Activated B cell treated with CpG ODN at 0.5 μM for 24 hours (primary cell): ENCODE measurements at regions not wholly inside any gene's neighbourhood (a gene's known extent, or its start where the extent isn't known, plus 50 kb on each side); places are given as distances from the start of the nearest gene placed in this dataset.

ENCODE experiments used
- ATAC-seq: fragments of 200-7000 bp; cut with Tn5 transposase; one replicate; pipeline ENCODE4 v1.10.0; 2021; ENCODE audit warnings: low read depth, mild to moderate bottlenecking, moderate library complexity
- CTCF ChIA-PET: fragments of 350-600 bp; sonication (Branson Sonifier 250); formaldehyde crosslinking; loops from one replicate; lab custom pipeline; 2021; ENCODE audit warnings: antibody characterized with exemption; lab: Charles Lee
- POLR2A ChIA-PET: fragments of 350-600 bp; sonication (Branson Sonifier 250); formaldehyde crosslinking; loops from one replicate; lab custom pipeline; 2021; ENCODE audit warnings: antibody characterized with exemption; lab: Charles Lee
- DNase-seq: peaks from one replicate; pipeline ENCODE4 v3.0.0; 2022
- H3K27ac Mint-ChIP-seq: one replicate; pipeline ENCODE4 v1.8.0; 2020; ENCODE audit warnings: mixed read lengths
- H3K27me3 Mint-ChIP-seq: one replicate; pipeline ENCODE4 v1.8.0; 2021; ENCODE audit warnings: mixed read lengths
- H3K36me3 Mint-ChIP-seq: one replicate; pipeline ENCODE4 v1.8.0; 2021; ENCODE audit warnings: low read depth, mixed read lengths
- H3K4me1 Mint-ChIP-seq: one replicate; pipeline ENCODE4 v1.8.0; 2021; ENCODE audit warnings: mixed read lengths
- H3K4me3 Mint-ChIP-seq: one replicate; pipeline ENCODE4 v1.8.0; 2020; ENCODE audit warnings: mild to moderate bottlenecking, mixed read lengths
- H3K9me3 Mint-ChIP-seq: one replicate; pipeline ENCODE4 v1.8.0; 2020; ENCODE audit warnings: mixed read lengths
- intact Hi-C: fragments of 100-400 bp; cut with micrococcal nuclease; formaldehyde crosslinking; loops from one replicate; pipeline ENCODE4 v1.15.1; 2024
- TF ChIP-seq, protein P1 (sequence below): fragments of 200-600 bp; IDR thresholded peaks from one replicate; pipeline ENCODE4 v1.8.0; 2022; ENCODE audit warnings: antibody characterized with exemption, mild to moderate bottlenecking

DNA sequence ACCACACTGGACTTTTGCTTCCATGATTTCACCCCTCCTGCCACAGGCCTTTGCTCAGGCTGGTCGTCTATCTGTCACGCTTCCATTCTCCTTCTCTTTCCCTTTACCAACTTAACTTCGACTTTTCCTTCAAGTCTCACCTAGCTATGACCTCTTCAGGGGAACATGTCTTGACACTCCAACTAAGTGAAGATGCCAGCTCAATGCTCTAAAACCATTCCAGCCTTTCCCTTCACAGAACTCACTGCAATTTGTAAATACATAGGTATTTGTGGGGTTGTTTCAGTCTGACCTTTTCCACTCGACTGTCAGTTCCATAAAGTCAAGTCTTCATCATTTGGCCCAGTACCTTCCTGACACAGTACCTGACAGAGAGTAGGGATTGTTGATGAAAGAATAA is 358.6 kb upstream of the CAMK1G start:
- no peaks in the 10 kb centered on the region for H3K4me1 Mint-ChIP-seq
- no peak overlapping the region for H3K27ac Mint-ChIP-seq
- TF ChIP-seq, protein P1, sequence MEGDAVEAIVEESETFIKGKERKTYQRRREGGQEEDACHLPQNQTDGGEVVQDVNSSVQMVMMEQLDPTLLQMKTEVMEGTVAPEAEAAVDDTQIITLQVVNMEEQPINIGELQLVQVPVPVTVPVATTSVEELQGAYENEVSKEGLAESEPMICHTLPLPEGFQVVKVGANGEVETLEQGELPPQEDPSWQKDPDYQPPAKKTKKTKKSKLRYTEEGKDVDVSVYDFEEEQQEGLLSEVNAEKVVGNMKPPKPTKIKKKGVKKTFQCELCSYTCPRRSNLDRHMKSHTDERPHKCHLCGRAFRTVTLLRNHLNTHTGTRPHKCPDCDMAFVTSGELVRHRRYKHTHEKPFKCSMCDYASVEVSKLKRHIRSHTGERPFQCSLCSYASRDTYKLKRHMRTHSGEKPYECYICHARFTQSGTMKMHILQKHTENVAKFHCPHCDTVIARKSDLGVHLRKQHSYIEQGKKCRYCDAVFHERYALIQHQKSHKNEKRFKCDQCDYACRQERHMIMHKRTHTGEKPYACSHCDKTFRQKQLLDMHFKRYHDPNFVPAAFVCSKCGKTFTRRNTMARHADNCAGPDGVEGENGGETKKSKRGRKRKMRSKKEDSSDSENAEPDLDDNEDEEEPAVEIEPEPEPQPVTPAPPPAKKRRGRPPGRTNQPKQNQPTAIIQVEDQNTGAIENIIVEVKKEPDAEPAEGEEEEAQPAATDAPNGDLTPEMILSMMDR = no peak
- ChIA-PET CTCF (no interaction called here), POLR2A (no interaction called here)
- no peak for DNase-seq
- H3K27me3 Mint-ChIP-seq = peaks cover 2% of the 10 kb centered on the region
- no peaks in the 10 kb centered on the region for H3K9me3 Mint-ChIP-seq
- intact Hi-C loops = no loop called here
- no peak overlapping the region for H3K4me3 Mint-ChIP-seq
- no peaks in the 10 kb centered on the region for H3K36me3 Mint-ChIP-seq
- no peak for ATAC-seq

DNA sequence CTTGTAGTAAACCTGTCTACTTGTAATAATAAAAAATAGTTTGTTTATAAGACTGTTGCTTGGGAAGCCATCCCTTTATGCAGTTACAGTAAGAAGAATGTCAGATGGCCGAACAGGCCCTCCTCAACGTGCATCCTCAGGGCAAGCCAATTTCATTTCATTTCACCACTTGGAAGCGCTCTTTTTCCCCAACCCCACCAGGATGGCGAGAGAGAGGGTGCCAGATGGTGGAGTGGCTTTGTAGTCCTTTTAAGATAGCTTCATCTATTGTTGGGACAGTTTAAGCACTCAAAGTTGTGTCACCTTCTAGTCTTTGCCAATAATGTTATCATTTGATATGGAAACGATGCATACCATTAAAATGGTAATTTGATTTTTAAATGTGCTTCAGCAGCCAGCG is 356.3 kb upstream of the CAMK1G start:
- H3K27me3 Mint-ChIP-seq = peaks cover 2% of the 10 kb centered on the region
- TF ChIP-seq, protein P1 = no peak
- ATAC-seq = no peak

DNA sequence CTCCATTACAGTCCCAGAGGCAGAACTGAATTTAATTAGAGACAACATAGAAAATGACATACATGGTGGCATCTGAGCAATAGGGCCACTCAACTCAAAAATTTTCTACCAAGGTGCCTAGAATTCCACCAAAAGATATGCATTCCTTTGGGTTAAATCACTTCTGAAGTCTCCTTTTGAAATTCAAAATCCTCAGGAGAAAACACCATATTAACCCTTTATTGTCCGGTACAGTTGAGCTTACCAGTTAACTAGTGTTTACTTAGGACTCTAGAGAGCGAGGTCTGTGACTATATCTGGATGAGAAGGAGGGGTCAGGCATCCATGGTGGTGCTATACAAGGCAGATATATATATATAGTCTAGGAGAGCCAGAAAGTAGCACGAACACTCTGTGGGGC is 355.6 kb upstream of the CAMK1G start:
- Mint-ChIP-seq H3K4me1 (no peaks in the 10 kb centered on the region), H3K4me3 (no peak overlapping the region), H3K27ac (no peak overlapping the region), H3K27me3 (peaks cover 2% of the 10 kb centered on the region), H3K36me3 (no peaks in the 10 kb centered on the region), H3K9me3 (peaks cover 7% of the 10 kb centered on the region)
- ATAC-seq (no peak), DNase-seq (no peak)
- TF ChIP-seq, protein P1 = no peak
- CTCF ChIA-PET = no interaction called here
- intact Hi-C loops = no loop called here
- POLR2A ChIA-PET = no interaction called here

More for the DNA sequence above, 356.3 kb upstream of the CAMK1G start:
- ChIA-PET POLR2A (no interaction called here), CTCF (no interaction called here)
- no peaks in the 10 kb centered on the region for H3K36me3 Mint-ChIP-seq
- intact Hi-C loops = no loop called here
- DNase-seq = no peak
- peaks cover 5% of the 10 kb centered on the region for H3K9me3 Mint-ChIP-seq
- no peak overlapping the region for H3K27ac Mint-ChIP-seq
- no peaks in the 10 kb centered on the region for H3K4me1 Mint-ChIP-seq
- no peak overlapping the region for H3K4me3 Mint-ChIP-seq

DNA sequence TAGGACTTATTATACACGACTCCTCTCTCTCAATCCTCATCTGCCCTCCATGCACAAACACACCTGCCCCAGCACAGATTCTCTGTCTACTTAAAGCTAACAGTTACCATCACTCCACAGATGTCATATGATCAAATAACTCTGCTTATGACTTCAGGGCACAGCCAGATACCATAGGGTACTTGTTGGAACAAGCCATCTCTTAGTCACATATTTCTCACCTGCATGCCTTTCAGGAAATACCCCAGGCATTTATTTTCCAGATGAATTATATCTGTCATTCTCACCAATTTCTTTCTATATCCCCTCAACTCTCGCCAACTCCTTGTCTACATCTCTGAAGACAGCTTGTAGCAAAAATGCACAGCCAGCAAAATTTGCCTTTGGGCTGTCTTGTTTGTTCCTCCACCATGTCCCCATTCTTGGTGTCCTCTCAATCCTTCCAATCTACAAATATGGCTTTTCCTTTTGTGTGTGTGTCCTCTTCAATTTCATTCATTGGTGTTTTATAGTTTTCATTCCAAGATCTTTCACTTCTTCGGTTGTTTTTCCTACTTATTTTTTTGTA is 353.9 kb upstream of the CAMK1G start:
- CTCF ChIA-PET = no interaction called here
- POLR2A ChIA-PET = no interaction called here
- peaks cover 2% of the 10 kb centered on the region for H3K27me3 Mint-ChIP-seq

DNA sequence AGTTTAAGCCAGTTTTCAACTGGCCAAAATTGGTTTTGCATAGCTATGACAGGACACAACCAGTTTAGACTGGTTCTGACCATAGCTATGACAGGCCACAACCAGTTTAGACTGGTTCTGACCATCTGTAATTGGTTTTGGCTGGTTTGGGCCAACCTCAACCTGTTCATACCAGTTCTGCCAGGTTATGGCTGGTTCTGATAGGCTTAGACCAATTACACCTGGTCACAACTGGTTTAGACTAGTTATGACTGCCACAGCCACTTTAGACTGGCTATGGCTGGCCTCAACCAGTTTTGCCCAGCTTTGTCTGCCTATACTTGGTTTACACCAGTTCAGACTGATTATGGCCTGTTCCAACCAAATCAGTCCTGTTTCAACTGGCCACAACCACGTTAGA is 353.2 kb upstream of the CAMK1G start:
- TF ChIP-seq, protein P1 = no peak

More for the DNA sequence above, 353.9 kb upstream of the CAMK1G start:
- DNase-seq (no peak), ATAC-seq (no peak)
- Mint-ChIP-seq H3K9me3 (peaks cover 7% of the 10 kb centered on the region), H3K27ac (no peak overlapping the region), H3K4me1 (no peaks in the 10 kb centered on the region), H3K4me3 (no peak overlapping the region), H3K36me3 (no peaks in the 10 kb centered on the region)
- TF ChIP-seq, protein P1 = no peak
- intact Hi-C loops = no loop called here

More for the DNA sequence above, 353.2 kb upstream of the CAMK1G start:
- POLR2A ChIA-PET = no interaction called here
- DNase-seq (no peak), ATAC-seq (no peak)
- H3K9me3 Mint-ChIP-seq = peaks cover 7% of the 10 kb centered on the region
- H3K27ac Mint-ChIP-seq = no peak overlapping the region
- no peaks in the 10 kb centered on the region for H3K4me1 Mint-ChIP-seq
- intact Hi-C loops = no loop called here
- CTCF ChIA-PET = no interaction called here
- no peaks in the 10 kb centered on the region for H3K36me3 Mint-ChIP-seq
- H3K27me3 Mint-ChIP-seq = peaks cover 2% of the 10 kb centered on the region
- no peak overlapping the region for H3K4me3 Mint-ChIP-seq
